ENCODE measurements at regions not wholly inside any gene's neighbourhood (a gene's known extent, or its start where the extent isn't known, plus 50 kb on each side); places are given as distances from the start of the nearest gene placed in this dataset.
"Not testable (repeated sequence)": the region's sequence is repeated elsewhere in the genome, so short reads cannot be mapped to it uniquely, and the experiment has no call there.

- H3K27me3 ChIP-seq (ENCODE audit: control insufficient read depth in 2 of 2, insufficient read depth in 2 of 2, low read length in 2 of 2) = no peaks in the 10 kb centered on the region
- dilution Hi-C loops (cut with MboI; ENCODE audit: extremely low pct_ligation_motif_present, low sequenced_read_pairs) = no loop called here
- intact Hi-C loops (cut with micrococcal nuclease) = loop anchor here (5.0 kb wide), 1 partner anchor 164 kb away; no protein-coding TSS in a partner anchor
- H3K36me3 ChIP-seq (ENCODE audit: control insufficient read depth in 2 of 2, extremely low read depth in 1 of 2, insufficient read depth in 2 of 2, low read length in 2 of 2) = no peaks in the 10 kb centered on the region
- no TSS peak for BruUV-seq (replicated peaks)
- TF ChIP-seq MYC (IDR thresholded peaks at IDR 0.05; ENCODE audit: low read depth, low read length) = no peak
- no peak for TF ChIP-seq CTCF (IDR thresholded peaks at IDR 0.05; ENCODE audit: extremely low read depth in 1 of 2, insufficient read depth in 1 of 2, low read depth in 1 of 2, low read length in 2 of 2)
- no peak for TF ChIP-seq EZH2 (IDR thresholded peaks at IDR 0.05; ENCODE audit: borderline replicate concordance, low read depth, low read length, severe bottlenecking)
- TF ChIP-seq JUN (IDR thresholded peaks at IDR 0.05; ENCODE audit: borderline replicate concordance, insufficient read depth, insufficient read length, low read depth) = no peak
- no peak for TF ChIP-seq FOS (IDR thresholded peaks at IDR 0.05; ENCODE audit: borderline replicate concordance, insufficient read depth, low read length)
- no peak for TF ChIP-seq POLR2A (IDR thresholded peaks at IDR 0.05; ENCODE audit: low read depth, low read length)
- no peak for TF ChIP-seq POLR2AphosphoS5 (IDR thresholded peaks at IDR 0.05; ENCODE audit: insufficient read depth, low read depth, low read length)
- no peak for TF ChIP-seq GATA2 (IDR thresholded peaks at IDR 0.05; ENCODE audit: insufficient read depth, insufficient read length, low read depth, low read length)
- TF ChIP-seq MAX (IDR thresholded peaks at IDR 0.05; ENCODE audit: insufficient read depth, insufficient read length) = no peak
- FAIRE-seq = no peak
- H3K4me1 ChIP-seq (ENCODE audit: control insufficient read depth, extremely low read depth, insufficient read depth, low read length) = no peaks in the 10 kb centered on the region
- ChIA-PET POLR2A (no interaction called here), CTCF (interaction anchor here (1.0 kb wide), 1 partner anchor 79 kb away, joined by 3 read pairs; no protein-coding TSS in a partner anchor)
- H3K79me2 ChIP-seq (ENCODE audit: control insufficient read depth, insufficient read depth, low read length) = no peaks in the 10 kb centered on the region
- H4K20me1 ChIP-seq (replicated peaks; ENCODE audit: control insufficient read depth, extremely low read depth, insufficient read depth, low read length) = no peaks in the 10 kb centered on the region
- H3K9me1 ChIP-seq (replicated peaks; ENCODE audit: control insufficient read depth, extremely low read depth, insufficient read depth, low read length) = no peaks in the 10 kb centered on the region
- H3K9ac ChIP-seq (replicated peaks; ENCODE audit: extremely low read depth, insufficient read depth, low read length) = no peak overlapping the region
- H3K4me3 ChIP-seq (replicated peaks in 1 of 3; ENCODE audit: insufficient read depth in 1 of 3, low read depth in 1 of 3, low read length in 3 of 3) = no peak overlapping the region
- H3K4me2 ChIP-seq (ENCODE audit: insufficient read depth, low read length) = no peak overlapping the region
- H2AFZ ChIP-seq (ENCODE audit: low read depth, low read length) = no peak overlapping the region
- no peak for DNase-seq (ENCODE audit: low read depth, low spot score)
- H3K9me3 ChIP-seq (replicated peaks; ENCODE audit: control insufficient read depth, insufficient read depth, low read length) = no peaks in the 10 kb centered on the region
- H3K27ac ChIP-seq (ENCODE audit: insufficient read depth, low read depth, low read length) = no peak overlapping the region
Observed at GRCh38 chr9:109653470-109653869, 126.5 kb upstream of the PALM2AKAP2 start.

- H3K79me2 ChIP-seq (ENCODE audit: control insufficient read depth, insufficient read depth, low read length); H3K9me3 ChIP-seq (replicated peaks; ENCODE audit: control insufficient read depth, insufficient read depth, low read length); H3K4me1 ChIP-seq (ENCODE audit: control insufficient read depth, extremely low read depth, insufficient read depth, low read length); H4K20me1 ChIP-seq (replicated peaks; ENCODE audit: control insufficient read depth, extremely low read depth, insufficient read depth, low read length); H3K27me3 ChIP-seq (ENCODE audit: control insufficient read depth in 2 of 2, insufficient read depth in 2 of 2, low read length in 2 of 2); H2AFZ ChIP-seq (ENCODE audit: low read depth, low read length); DNase-seq (ENCODE audit: low read depth, low spot score); H3K36me3 ChIP-seq (ENCODE audit: control insufficient read depth in 2 of 2, extremely low read depth in 1 of 2, insufficient read depth in 2 of 2, low read length in 2 of 2); H3K4me2 ChIP-seq (ENCODE audit: insufficient read depth, low read length); H3K4me3 ChIP-seq (replicated peaks in 1 of 3; ENCODE audit: insufficient read depth in 1 of 3, low read depth in 1 of 3, low read length in 3 of 3); H3K9me1 ChIP-seq (replicated peaks; ENCODE audit: control insufficient read depth, extremely low read depth, insufficient read depth, low read length); POLR2A ChIA-PET; FAIRE-seq; H3K27ac ChIP-seq (ENCODE audit: insufficient read depth, low read depth, low read length); intact Hi-C loops (cut with micrococcal nuclease); CTCF ChIA-PET; H3K9ac ChIP-seq (replicated peaks; ENCODE audit: extremely low read depth, insufficient read depth, low read length); BruUV-seq (replicated peaks); dilution Hi-C loops (cut with MboI; ENCODE audit: extremely low pct_ligation_motif_present, low sequenced_read_pairs): not testable (repeated sequence)
Observed at GRCh38 chr9:109663978-109664377, 116.0 kb upstream of the PALM2AKAP2 start.

- BruUV-seq (replicated peaks); dilution Hi-C loops (cut with MboI; ENCODE audit: extremely low pct_ligation_motif_present, low sequenced_read_pairs); POLR2A ChIA-PET: not testable (repeated sequence)
Observed at GRCh38 chr9:109665736-109666135, 114.3 kb upstream of the PALM2AKAP2 start.

More at GRCh38 chr9:109665736-109666135, 114.3 kb upstream of the PALM2AKAP2 start:
- intact Hi-C loops (cut with micrococcal nuclease); H3K9me1 ChIP-seq (replicated peaks; ENCODE audit: control insufficient read depth, extremely low read depth, insufficient read depth, low read length); H3K27me3 ChIP-seq (ENCODE audit: control insufficient read depth in 2 of 2, insufficient read depth in 2 of 2, low read length in 2 of 2); CTCF ChIA-PET; H3K36me3 ChIP-seq (ENCODE audit: control insufficient read depth in 2 of 2, extremely low read depth in 1 of 2, insufficient read depth in 2 of 2, low read length in 2 of 2); H3K4me2 ChIP-seq (ENCODE audit: insufficient read depth, low read length); H3K9me3 ChIP-seq (replicated peaks; ENCODE audit: control insufficient read depth, insufficient read depth, low read length); H3K4me3 ChIP-seq (replicated peaks in 1 of 3; ENCODE audit: insufficient read depth in 1 of 3, low read depth in 1 of 3, low read length in 3 of 3); FAIRE-seq; H3K79me2 ChIP-seq (ENCODE audit: control insufficient read depth, insufficient read depth, low read length); H2AFZ ChIP-seq (ENCODE audit: low read depth, low read length); H3K4me1 ChIP-seq (ENCODE audit: control insufficient read depth, extremely low read depth, insufficient read depth, low read length); H3K27ac ChIP-seq (ENCODE audit: insufficient read depth, low read depth, low read length); H3K9ac ChIP-seq (replicated peaks; ENCODE audit: extremely low read depth, insufficient read depth, low read length); DNase-seq (ENCODE audit: low read depth, low spot score); H4K20me1 ChIP-seq (replicated peaks; ENCODE audit: control insufficient read depth, extremely low read depth, insufficient read depth, low read length): not testable (repeated sequence)

Measured in endothelial cell of umbilical vein (primary cell).